ENCODE measurements at regions not wholly inside any gene's neighbourhood (a gene's known extent, or its start where the extent isn't known, plus 50 kb on each side); places are given as distances from the start of the nearest gene placed in this dataset.
"Not testable (repeated sequence)": the region's sequence is repeated elsewhere in the genome, so short reads cannot be mapped to it uniquely, and the experiment has no call there.

DNA sequence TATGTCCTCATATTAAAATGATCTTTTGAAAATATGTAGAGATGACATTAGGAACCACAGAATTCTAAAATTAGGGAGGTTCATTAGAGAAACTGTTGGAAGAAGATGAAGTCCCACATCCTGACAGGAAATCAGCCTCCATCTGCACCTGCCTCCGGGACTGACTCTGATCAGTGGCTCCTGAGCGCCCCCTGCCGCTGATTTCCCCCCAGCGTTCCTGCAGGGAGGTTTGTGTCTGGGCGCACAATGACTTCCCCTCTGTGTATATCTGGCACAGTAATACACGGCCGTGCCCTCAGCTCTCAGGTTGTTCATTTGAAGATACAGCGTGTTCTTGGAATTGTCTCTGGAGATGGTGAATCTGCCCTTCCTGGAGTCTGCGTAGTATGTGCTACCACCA is 883.8 kb downstream of the TMEM121 start:
- H3K9me3 ChIP-seq (replicated peaks; ENCODE audit: control insufficient read depth, insufficient read depth, low read length); H3K79me2 ChIP-seq (ENCODE audit: control insufficient read depth, insufficient read depth, low read length); H2AFZ ChIP-seq (ENCODE audit: low read depth, low read length); CTCF ChIA-PET; H4K20me1 ChIP-seq (replicated peaks; ENCODE audit: control insufficient read depth, extremely low read depth, insufficient read depth, low read length); H3K27ac ChIP-seq (ENCODE audit: insufficient read depth, low read depth, low read length); FAIRE-seq; DNase-seq (ENCODE audit: low read depth, low spot score); H3K4me1 ChIP-seq (ENCODE audit: control insufficient read depth, extremely low read depth, insufficient read depth, low read length); H3K4me3 ChIP-seq (replicated peaks in 1 of 3; ENCODE audit: insufficient read depth in 1 of 3, low read depth in 1 of 3, low read length in 3 of 3); dilution Hi-C loops (cut with MboI; ENCODE audit: extremely low pct_ligation_motif_present, low sequenced_read_pairs); H3K9me1 ChIP-seq (replicated peaks; ENCODE audit: control insufficient read depth, extremely low read depth, insufficient read depth, low read length); H3K27me3 ChIP-seq (ENCODE audit: control insufficient read depth in 2 of 2, insufficient read depth in 2 of 2, low read length in 2 of 2); intact Hi-C loops (cut with micrococcal nuclease); POLR2A ChIA-PET; BruUV-seq (replicated peaks); H3K36me3 ChIP-seq (ENCODE audit: control insufficient read depth in 2 of 2, extremely low read depth in 1 of 2, insufficient read depth in 2 of 2, low read length in 2 of 2); H3K4me2 ChIP-seq (ENCODE audit: insufficient read depth, low read length); H3K9ac ChIP-seq (replicated peaks; ENCODE audit: extremely low read depth, insufficient read depth, low read length): not testable (repeated sequence)

DNA sequence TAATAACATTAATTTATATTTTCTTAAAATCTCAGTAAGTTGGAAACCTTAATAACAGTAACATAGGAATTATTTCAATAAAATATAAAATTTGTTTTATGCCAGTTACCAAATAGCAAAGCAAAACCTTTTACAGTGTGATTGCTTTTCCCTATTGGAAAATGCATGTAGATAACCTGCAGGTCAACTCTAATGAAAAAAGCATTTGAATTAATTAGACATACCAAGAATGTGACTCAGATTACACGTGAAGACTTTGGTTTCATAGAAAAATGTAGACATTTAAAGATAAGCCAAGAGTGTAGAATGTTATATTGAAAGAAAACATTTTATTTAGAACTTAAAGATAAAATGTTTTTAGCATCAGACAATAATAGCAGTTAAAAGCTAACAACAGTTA is 888.1 kb downstream of the TMEM121 start:
- Histone ChIP-seq H3K4me2 (ENCODE audit: insufficient read depth, low read length) (no peak overlapping the region), H3K4me1 (ENCODE audit: control insufficient read depth, extremely low read depth, insufficient read depth, low read length) (no peaks in the 10 kb centered on the region), H3K9ac (replicated peaks; ENCODE audit: extremely low read depth, insufficient read depth, low read length) (no peak overlapping the region), H3K9me3 (replicated peaks; ENCODE audit: control insufficient read depth, insufficient read depth, low read length) (no peaks in the 10 kb centered on the region), H3K36me3 (ENCODE audit: control insufficient read depth in 2 of 2, extremely low read depth in 1 of 2, insufficient read depth in 2 of 2, low read length in 2 of 2) (no peaks in the 10 kb centered on the region), H3K4me3 (replicated peaks in 1 of 3; ENCODE audit: insufficient read depth in 1 of 3, low read depth in 1 of 3, low read length in 3 of 3) (no peak overlapping the region), H2AFZ (ENCODE audit: low read depth, low read length) (no peak overlapping the region), H3K27me3 (ENCODE audit: control insufficient read depth in 2 of 2, insufficient read depth in 2 of 2, low read length in 2 of 2) (no peaks in the 10 kb centered on the region), H4K20me1 (replicated peaks; ENCODE audit: control insufficient read depth, extremely low read depth, insufficient read depth, low read length) (no peaks in the 10 kb centered on the region), H3K27ac (ENCODE audit: insufficient read depth, low read depth, low read length) (no peak overlapping the region), H3K9me1 (replicated peaks; ENCODE audit: control insufficient read depth, extremely low read depth, insufficient read depth, low read length) (no peaks in the 10 kb centered on the region), H3K79me2 (ENCODE audit: control insufficient read depth, insufficient read depth, low read length) (no peaks in the 10 kb centered on the region)
- POLR2A ChIA-PET = no interaction called here
- BruUV-seq (replicated peaks) = no TSS peak
- TF ChIP-seq MYC (IDR thresholded peaks at IDR 0.05; ENCODE audit: low read depth, low read length) (no peak), POLR2A (IDR thresholded peaks at IDR 0.05; ENCODE audit: low read depth, low read length) (no peak), FOS (IDR thresholded peaks at IDR 0.05; ENCODE audit: borderline replicate concordance, insufficient read depth, low read length) (no peak), GATA2 (IDR thresholded peaks at IDR 0.05; ENCODE audit: insufficient read depth, insufficient read length, low read depth, low read length) (no peak), POLR2AphosphoS5 (IDR thresholded peaks at IDR 0.05; ENCODE audit: insufficient read depth, low read depth, low read length) (no peak), JUN (IDR thresholded peaks at IDR 0.05; ENCODE audit: borderline replicate concordance, insufficient read depth, insufficient read length, low read depth) (no peak), EZH2 (IDR thresholded peaks at IDR 0.05; ENCODE audit: borderline replicate concordance, low read depth, low read length, severe bottlenecking) (no peak)
- TF ChIP-seq, protein P1, sequence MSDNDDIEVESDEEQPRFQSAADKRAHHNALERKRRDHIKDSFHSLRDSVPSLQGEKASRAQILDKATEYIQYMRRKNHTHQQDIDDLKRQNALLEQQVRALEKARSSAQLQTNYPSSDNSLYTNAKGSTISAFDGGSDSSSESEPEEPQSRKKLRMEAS (IDR thresholded peaks at IDR 0.05; ENCODE audit: insufficient read depth, insufficient read length) = no peak
- TF ChIP-seq, protein P2, sequence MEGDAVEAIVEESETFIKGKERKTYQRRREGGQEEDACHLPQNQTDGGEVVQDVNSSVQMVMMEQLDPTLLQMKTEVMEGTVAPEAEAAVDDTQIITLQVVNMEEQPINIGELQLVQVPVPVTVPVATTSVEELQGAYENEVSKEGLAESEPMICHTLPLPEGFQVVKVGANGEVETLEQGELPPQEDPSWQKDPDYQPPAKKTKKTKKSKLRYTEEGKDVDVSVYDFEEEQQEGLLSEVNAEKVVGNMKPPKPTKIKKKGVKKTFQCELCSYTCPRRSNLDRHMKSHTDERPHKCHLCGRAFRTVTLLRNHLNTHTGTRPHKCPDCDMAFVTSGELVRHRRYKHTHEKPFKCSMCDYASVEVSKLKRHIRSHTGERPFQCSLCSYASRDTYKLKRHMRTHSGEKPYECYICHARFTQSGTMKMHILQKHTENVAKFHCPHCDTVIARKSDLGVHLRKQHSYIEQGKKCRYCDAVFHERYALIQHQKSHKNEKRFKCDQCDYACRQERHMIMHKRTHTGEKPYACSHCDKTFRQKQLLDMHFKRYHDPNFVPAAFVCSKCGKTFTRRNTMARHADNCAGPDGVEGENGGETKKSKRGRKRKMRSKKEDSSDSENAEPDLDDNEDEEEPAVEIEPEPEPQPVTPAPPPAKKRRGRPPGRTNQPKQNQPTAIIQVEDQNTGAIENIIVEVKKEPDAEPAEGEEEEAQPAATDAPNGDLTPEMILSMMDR (IDR thresholded peaks at IDR 0.05; ENCODE audit: extremely low read depth in 1 of 2, insufficient read depth in 1 of 2, low read depth in 1 of 2, low read length in 2 of 2) = no peak
- dilution Hi-C loops (cut with MboI; ENCODE audit: extremely low pct_ligation_motif_present, low sequenced_read_pairs) = no loop called here
- intact Hi-C loops (cut with micrococcal nuclease) = no loop called here
- DNase-seq (ENCODE audit: low read depth, low spot score) = no peak
- CTCF ChIA-PET = no interaction called here
- FAIRE-seq = no peak

Data from endothelial cell of umbilical vein (primary cell).